Parathyroid adenoma (tissue), 2 donors: ENCODE measurements at regions not wholly inside any gene's neighbourhood (a gene's known extent, or its start where the extent isn't known, plus 50 kb on each side); places are given as distances from the start of the nearest gene placed in this dataset.

Experiments used
- H2AFZ ChIP-seq: fragments of 300-600 bp; sonication (generic); one replicate; pipeline ENCODE4 v1.7.0; 2017; ENCODE audit warnings: antibody characterized with exemption, mild to moderate bottlenecking
- H3K27ac ChIP-seq: fragments of 300-600 bp; sonication (generic); one replicate; pipeline ENCODE4 v1.7.0; 2017
- H3K27me3 ChIP-seq: fragments of 300-600 bp; sonication (generic); one replicate; pipeline ENCODE4 v1.7.0; 2017; ENCODE audit warnings: low read length; ENCODE audit not compliant: control insufficient read depth, insufficient read depth
- H3K36me3 ChIP-seq: fragments of 300-600 bp; sonication (generic); one replicate; pipeline ENCODE4 v1.7.0; 2017; ENCODE audit warnings: low read length; ENCODE audit not compliant: control insufficient read depth, insufficient read depth
- H3K4me1 ChIP-seq: fragments of 300-600 bp; sonication (generic); one replicate; pipeline ENCODE4 v1.7.0; 2017; ENCODE audit warnings: control low read depth
- H3K4me2 ChIP-seq: fragments of 300-600 bp; sonication (generic); one replicate; pipeline ENCODE4 v1.7.0; 2017; ENCODE audit warnings: low read length
- H3K4me3 ChIP-seq: fragments of 300-600 bp; sonication (generic); one replicate; pipeline ENCODE4 v1.7.0; 2017; ENCODE audit warnings: low read depth, low read length
- H3K79me2 ChIP-seq: fragments of 300-600 bp; sonication (generic); one replicate; pipeline ENCODE4 v1.7.0; 2017; ENCODE audit warnings: control low read depth
- H3K9ac ChIP-seq: fragments of 300-600 bp; sonication (generic); one replicate; pipeline ENCODE4 v1.7.0; 2017; ENCODE audit warnings: mild to moderate bottlenecking
- H3K9me3 ChIP-seq: fragments of 300-600 bp; sonication (generic); one replicate; pipeline ENCODE4 v1.7.0; 2017; ENCODE audit warnings: low read length; ENCODE audit not compliant: control insufficient read depth
- CTCF ChIP-seq: fragments of 300-600 bp; sonication (generic); IDR thresholded peaks from one replicate; pipeline ENCODE4 v1.7.0; 2017; ENCODE audit warnings: antibody characterized with exemption, mild to moderate bottlenecking
- donor health status: primary hyperparathyroidism.

DNA sequence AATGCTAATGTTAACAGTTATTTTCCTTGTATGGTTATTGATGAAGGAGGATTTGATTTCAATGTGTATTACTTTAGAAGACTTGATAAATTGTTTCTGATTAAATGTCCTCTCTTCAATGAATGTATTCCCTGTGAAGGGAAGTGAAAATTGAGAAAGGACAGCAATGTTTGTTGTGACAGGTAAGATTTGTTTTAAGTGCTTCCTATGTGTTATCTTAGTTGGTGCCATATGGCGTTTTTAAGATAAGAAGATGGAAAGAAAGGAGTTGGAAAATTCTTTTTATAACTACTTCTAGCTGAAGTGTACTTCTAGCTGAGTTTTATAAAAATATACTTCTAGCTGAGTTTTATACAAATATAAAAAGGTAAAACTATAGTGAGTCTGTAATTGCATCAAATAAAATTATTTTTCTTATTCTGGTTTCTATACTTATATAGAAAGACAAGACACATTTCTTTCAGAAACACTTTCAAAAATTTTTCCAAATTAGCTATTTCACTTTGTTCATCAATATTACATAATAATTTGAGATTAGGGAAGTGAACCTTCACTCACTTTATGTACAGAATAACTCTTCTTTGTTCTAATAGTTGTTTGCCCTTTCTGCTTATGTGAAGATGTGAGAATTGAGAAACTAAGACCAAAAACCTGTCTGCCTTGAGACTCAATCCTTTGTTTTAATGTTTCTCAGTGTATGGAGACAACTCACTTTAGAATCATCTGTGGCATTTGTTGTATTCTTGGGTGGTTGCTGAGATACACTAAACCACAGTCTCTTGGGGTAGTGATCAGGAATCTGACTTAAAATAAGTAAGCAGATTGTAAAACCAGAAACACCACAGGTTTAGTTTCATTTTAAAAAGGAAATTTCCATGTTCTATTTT is 382.9 kb upstream of the B3GALT2 start:
- no peak overlapping the region for H3K27ac ChIP-seq
- H3K27me3 ChIP-seq: no peaks in the 10 kb centered on the region
- H3K4me2 ChIP-seq: no peak overlapping the region

GRCh38 chr1:193568512-193568911 is 382.1 kb upstream of the B3GALT2 start:
- H2AFZ ChIP-seq: no peak overlapping the region
- no peaks in the 10 kb centered on the region for H3K27me3 ChIP-seq
- no peaks in the 10 kb centered on the region for H3K4me1 ChIP-seq
- no peaks in the 10 kb centered on the region for H3K9me3 ChIP-seq
- no peak for TF ChIP-seq CTCF
- H3K9ac ChIP-seq: no peak overlapping the region
- H3K27ac ChIP-seq: no peak overlapping the region
- no peaks in the 10 kb centered on the region for H3K79me2 ChIP-seq
- no peaks in the 10 kb centered on the region for H3K36me3 ChIP-seq
- no peak overlapping the region for H3K4me3 ChIP-seq
- H3K4me2 ChIP-seq: no peak overlapping the region

More for the DNA sequence above, 382.9 kb upstream of the B3GALT2 start:
- Histone ChIP-seq H3K36me3 (no peaks in the 10 kb centered on the region), H3K9me3 (no peaks in the 10 kb centered on the region), H3K79me2 (no peaks in the 10 kb centered on the region), H3K4me3 (no peak overlapping the region), H3K9ac (no peak overlapping the region), H3K4me1 (no peaks in the 10 kb centered on the region), H2AFZ (no peak overlapping the region)
- TF ChIP-seq CTCF: no peak

DNA sequence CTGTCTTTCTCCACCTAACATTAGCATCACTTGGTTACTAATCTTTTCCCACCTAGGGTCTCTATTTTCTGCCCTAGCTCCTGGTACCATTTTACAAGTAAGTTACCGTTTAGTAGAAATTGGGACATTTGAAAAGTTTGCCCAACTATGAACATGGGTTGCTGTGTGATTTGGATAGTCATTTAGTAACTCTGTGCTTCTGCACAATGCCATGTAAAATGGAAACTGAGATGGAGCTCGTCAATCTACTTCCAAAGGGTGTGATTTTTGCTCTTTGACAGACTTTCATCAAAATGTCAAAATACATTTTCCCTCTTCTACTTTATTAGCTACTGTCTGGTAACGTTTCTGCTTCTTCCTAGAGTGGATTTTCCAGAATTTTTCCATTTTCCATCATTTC is 381.5 kb upstream of the B3GALT2 start:
- Histone ChIP-seq H3K4me3 (no peak overlapping the region), H3K9ac (no peak overlapping the region), H3K79me2 (no peaks in the 10 kb centered on the region), H3K4me1 (no peaks in the 10 kb centered on the region), H3K27me3 (no peaks in the 10 kb centered on the region), H3K9me3 (no peaks in the 10 kb centered on the region), H2AFZ (no peak overlapping the region), H3K27ac (no peak overlapping the region), H3K36me3 (no peaks in the 10 kb centered on the region), H3K4me2 (no peak overlapping the region)
- TF ChIP-seq CTCF: no peak

GRCh38 chr1:193566735-193567134 is 380.3 kb upstream of the B3GALT2 start:
- no peaks in the 10 kb centered on the region for H3K79me2 ChIP-seq
- no peak overlapping the region for H2AFZ ChIP-seq
- H3K27ac ChIP-seq: no peak overlapping the region
- no peaks in the 10 kb centered on the region for H3K9me3 ChIP-seq
- no peak for TF ChIP-seq CTCF
- H3K27me3 ChIP-seq: no peaks in the 10 kb centered on the region
- H3K9ac ChIP-seq: no peak overlapping the region
- no peak overlapping the region for H3K4me3 ChIP-seq
- H3K4me1 ChIP-seq: no peaks in the 10 kb centered on the region
- no peaks in the 10 kb centered on the region for H3K36me3 ChIP-seq
- H3K4me2 ChIP-seq: no peak overlapping the region
